GM18498 (cell line): ENCODE measurements at regions not wholly inside any gene's neighbourhood (a gene's known extent, or its start where the extent isn't known, plus 50 kb on each side); places are given as distances from the start of the nearest gene placed in this dataset.
"Not testable (repeated sequence)": the region's sequence is repeated elsewhere in the genome, so short reads cannot be mapped to it uniquely, and the experiment has no call there.

Experiments used
- ATAC-seq: cut with Tn5 transposase; IDR thresholded peaks from one replicate; pipeline ENCODE4 v1.9.1; 2021; ENCODE audit warnings: mild to moderate bottlenecking, moderate library complexity; ENCODE audit not compliant: unreplicated experiment

- no peak for ATAC-seq
These were observed 101.7 kb downstream of the ADAMTS15 start for GRCh38 chr11:130550150-130550549.

GRCh38 chr11:130550984-130551383 lies 102.5 kb downstream of the ADAMTS15 start:
- ATAC-seq, result no peak

GRCh38 chr11:130551388-130551787 lies 102.9 kb downstream of the ADAMTS15 start:
- no peak for ATAC-seq

GRCh38 chr11:130553306-130553705 lies 104.9 kb downstream of the ADAMTS15 start:
- no peak for ATAC-seq

GRCh38 chr11:130554241-130555055 lies 106.0 kb downstream of the ADAMTS15 start:
- ATAC-seq, result no peak

DNA sequence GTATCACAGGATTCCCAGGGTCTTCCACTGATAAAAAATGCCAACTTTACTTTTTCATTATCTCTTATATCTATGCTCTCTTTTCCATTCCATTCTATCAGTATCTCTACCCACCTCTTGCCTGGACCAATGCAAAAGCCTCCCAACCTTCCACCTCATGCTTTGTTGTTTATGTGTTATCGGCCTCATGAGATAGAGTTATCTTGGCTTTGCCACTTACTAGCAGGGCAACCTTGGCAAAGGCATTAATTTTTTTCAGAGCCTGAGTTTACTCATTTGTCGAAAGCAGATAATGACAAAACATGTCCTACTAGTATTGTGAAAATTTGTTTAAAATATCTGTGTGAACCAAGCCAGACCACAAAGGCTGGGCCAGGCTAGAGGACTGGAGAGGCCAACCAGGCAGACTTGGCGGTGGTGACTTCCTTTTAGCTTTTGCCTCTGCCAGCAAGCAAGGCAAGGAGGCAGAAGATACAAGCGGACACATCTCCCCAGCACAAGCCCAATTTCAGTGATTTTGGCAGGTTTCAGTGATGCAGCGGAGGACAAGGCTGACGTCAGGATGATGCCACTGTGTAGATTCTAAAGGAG lies 106.9 kb downstream of the ADAMTS15 start:
- no peak for ATAC-seq

- ATAC-seq, result no peak
These were observed 111.7 kb downstream of the ADAMTS15 start for GRCh38 chr11:130560000-130560780.

GRCh38 chr11:130560781-130561109 lies 112.3 kb downstream of the ADAMTS15 start:
- ATAC-seq, result no peak

GRCh38 chr11:130561441-130561881 lies 113.0 kb downstream of the ADAMTS15 start:
- ATAC-seq, result no peak

GRCh38 chr11:130562549-130562948 lies 114.1 kb downstream of the ADAMTS15 start:
- ATAC-seq, result no peak

GRCh38 chr11:130566360-130566759 lies 117.9 kb downstream of the ADAMTS15 start:
- not testable (repeated sequence) for ATAC-seq

- ATAC-seq, result no peak
These were observed 123.1 kb downstream of the ADAMTS15 start for GRCh38 chr11:130571519-130571918.

DNA sequence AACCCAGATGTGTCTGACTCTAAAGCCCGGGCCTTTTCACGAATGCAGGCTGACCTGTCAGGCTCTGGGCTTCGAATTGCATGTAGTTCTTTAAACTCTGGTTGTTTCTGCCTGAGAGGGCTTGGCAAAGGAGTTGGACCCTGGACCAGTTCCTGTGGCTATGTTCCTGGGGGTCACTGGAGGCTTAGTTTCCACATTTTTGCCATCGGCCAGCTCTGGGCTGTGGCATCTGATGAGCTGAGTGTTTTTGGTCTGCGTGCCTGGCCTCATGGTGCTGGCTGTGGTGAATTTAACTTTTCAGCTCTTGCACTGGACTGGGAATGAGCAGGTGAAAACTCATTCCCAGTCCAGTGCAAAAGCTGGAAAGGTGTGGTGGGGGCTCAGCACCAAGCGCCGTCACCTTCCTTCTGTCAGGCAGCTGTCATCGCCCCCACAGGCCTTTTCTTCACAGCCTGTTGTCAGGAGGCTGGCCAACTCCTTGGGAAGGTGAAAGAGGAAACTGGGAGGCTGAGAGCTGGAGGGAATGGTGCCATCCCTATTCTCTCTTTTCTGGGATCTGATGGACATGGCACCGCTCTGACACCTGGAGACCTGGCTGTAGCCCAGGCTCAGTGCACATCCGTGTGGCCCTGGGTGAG lies 123.6 kb downstream of the ADAMTS15 start:
- no peak for ATAC-seq

DNA sequence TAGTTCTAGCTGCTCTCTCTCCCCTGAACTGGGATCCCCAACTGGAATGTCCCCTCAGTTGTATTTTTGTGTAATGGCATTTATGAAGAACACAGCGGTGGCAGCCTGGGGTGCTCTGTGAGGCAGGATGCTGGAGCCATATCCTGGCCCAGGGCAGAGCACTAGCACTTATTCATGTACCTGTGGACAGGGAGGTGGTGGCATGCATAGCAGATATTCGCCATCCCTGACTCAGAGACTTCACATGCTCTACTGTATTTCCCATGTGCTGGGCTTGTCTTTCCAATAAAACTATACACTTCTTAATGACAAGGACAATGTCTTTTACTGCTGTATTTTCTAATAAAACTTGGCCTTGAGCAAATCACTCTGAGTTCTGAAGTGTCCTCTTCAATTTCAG lies 125.3 kb downstream of the ADAMTS15 start:
- ATAC-seq, result no peak

GRCh38 chr11:130574740-130575139 lies 126.3 kb downstream of the ADAMTS15 start:
- ATAC-seq, result no peak

DNA sequence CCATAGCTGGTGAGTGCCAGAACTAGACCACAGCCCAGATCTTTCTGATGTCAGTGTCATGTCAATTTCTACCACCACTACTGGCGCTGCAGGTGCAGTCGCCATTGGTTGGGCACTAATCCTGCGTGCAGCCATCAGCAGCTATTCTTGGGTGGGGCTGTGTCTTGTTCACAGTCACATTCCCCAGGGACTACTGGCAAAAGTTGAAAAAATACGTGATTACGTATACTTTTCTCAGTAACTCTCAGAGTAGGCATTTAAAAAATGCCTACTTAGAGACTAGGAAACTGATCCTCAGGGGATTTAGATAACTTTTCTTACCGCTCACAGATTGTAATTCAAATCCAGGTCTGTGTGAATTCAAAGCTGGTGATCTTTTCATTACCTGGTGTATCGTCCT lies 127.7 kb downstream of the ADAMTS15 start:
- ATAC-seq, result no peak

GRCh38 chr11:130578738-130579368 lies 130.4 kb downstream of the ADAMTS15 start:
- no peak for ATAC-seq

DNA sequence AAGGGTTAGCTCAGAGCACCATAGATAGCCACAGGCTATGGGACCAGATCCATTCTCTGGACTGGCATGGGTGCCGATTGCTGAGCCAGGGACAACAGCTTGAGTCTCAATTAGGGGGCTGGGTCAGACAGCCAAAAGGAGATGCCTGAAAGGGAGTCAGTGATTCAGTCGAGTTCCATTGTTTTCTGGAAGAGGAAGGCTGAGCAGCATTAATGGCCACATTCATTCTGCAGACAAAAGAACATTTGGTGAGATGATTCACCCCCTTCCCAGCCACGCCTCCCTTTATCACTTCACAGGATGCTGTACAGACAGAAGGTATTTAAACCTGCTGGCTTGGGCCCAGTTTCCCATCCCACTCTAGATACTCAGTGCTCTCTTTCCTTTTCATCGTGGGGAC lies 131.9 kb downstream of the ADAMTS15 start:
- ATAC-seq, result no peak

GRCh38 chr11:130580891-130581492 lies 132.5 kb downstream of the ADAMTS15 start:
- no peak for ATAC-seq

GRCh38 chr11:130581646-130582045 lies 133.2 kb downstream of the ADAMTS15 start:
- ATAC-seq, result no peak
